IMR-90 (cell line): ENCODE measurements at regions not wholly inside any gene's neighbourhood (a gene's known extent, or its start where the extent isn't known, plus 50 kb on each side); places are given as distances from the start of the nearest gene placed in this dataset.

Source experiments
- ATAC-seq: fragments of 200-7000 bp; cut with Tn5 transposase; 2 replicates; pipeline ENCODE4 v1.9.1; 2020; ENCODE audit warnings: low read depth, mild to moderate bottlenecking, moderate library complexity
- BruUV-seq: library from RNA; stranded (reverse); fragments of 400-500 nt; replicated peaks from 2 replicates; lab custom pipeline; 2021; lab: Mats Ljungman, UMichigan
- CTCF ChIA-PET: fragments of 300-600 bp; formaldehyde crosslinking; extraction: SDS; loops from one replicate; lab custom pipeline; 2021; ENCODE audit warnings: antibody characterized with exemption; lab: Yijun Ruan, JAX
- POLR2A ChIA-PET: fragments of 300-600 bp; sonication (Branson Sonifier 250); formaldehyde crosslinking; loops from one replicate; lab custom pipeline; 2022; ENCODE audit warnings: antibody characterized with exemption; ENCODE audit not compliant: unreplicated experiment; lab: Charles Lee
- DNase-seq: peaks from one replicate; pipeline ENCODE4 v3.0.0; 2013
- H2AFZ ChIP-seq: replicated peaks from 2 replicates; pipeline ENCODE3; 2013; ENCODE audit warnings: low read length, mild to moderate bottlenecking; ENCODE audit not compliant: poor library complexity
- H2AK5ac ChIP-seq: 2 replicates; pipeline ENCODE4 v1.6.1; 2013; ENCODE audit warnings: low read depth, low read length, inconsistent platforms
- H2AK9ac ChIP-seq: replicated peaks from 2 replicates; pipeline ENCODE3; 2013; ENCODE audit warnings: mild to moderate bottlenecking, low read depth, low read length, moderate library complexity; ENCODE audit not compliant: poor library complexity
- H2BK120ac ChIP-seq: 2 replicates; pipeline ENCODE4 v1.6.1; 2013; ENCODE audit warnings: low read depth, low read length, inconsistent platforms
- H2BK15ac ChIP-seq: 3 replicates; pipeline ENCODE4 v1.6.1; 2013; ENCODE audit warnings: low read depth, low read length, inconsistent platforms
- H2BK20ac ChIP-seq: 2 replicates; pipeline ENCODE4 v1.6.1; 2013; ENCODE audit warnings: low read depth, mild to moderate bottlenecking, inconsistent platforms, low read length, moderate library complexity
- H2BK5ac ChIP-seq: 2 replicates; pipeline ENCODE4 v1.6.1; 2013; ENCODE audit warnings: mild to moderate bottlenecking, low read depth, low read length, inconsistent platforms; ENCODE audit not compliant: poor library complexity, severe bottlenecking
- H3K14ac ChIP-seq: replicated peaks from 2 replicates; pipeline ENCODE4 v1.6.1; 2013; ENCODE audit warnings: low read depth, low read length, inconsistent platforms
- H3K18ac ChIP-seq: 2 replicates; pipeline ENCODE4 v1.6.1; 2013; ENCODE audit warnings: low read depth, low read length, control low read depth
- H3K23ac ChIP-seq: 2 replicates; pipeline ENCODE4 v1.6.1; 2013; ENCODE audit warnings: low read depth, low read length, inconsistent platforms
- H3K27ac ChIP-seq: 2 replicates; pipeline ENCODE4 v1.5.1; 2013; ENCODE audit warnings: mild to moderate bottlenecking, control low read depth, low read length; ENCODE audit not compliant: insufficient read depth
- H3K27me3 ChIP-seq: 2 replicates; pipeline ENCODE4 v1.6.1; 2013; ENCODE audit warnings: low read length; ENCODE audit not compliant: control insufficient read depth, insufficient read depth
- H3K36me3 ChIP-seq: 2 replicates; pipeline ENCODE4 v1.6.1; 2013; ENCODE audit warnings: low read length, mixed read lengths; ENCODE audit not compliant: control insufficient read depth, insufficient read depth
- H3K4ac ChIP-seq: 2 replicates; pipeline ENCODE4 v1.6.1; 2013; ENCODE audit warnings: low read depth, low read length, inconsistent platforms
- H3K4me1 ChIP-seq: 2 replicates; pipeline ENCODE4 v1.6.1; 2013; ENCODE audit warnings: low read length, mixed read lengths; ENCODE audit not compliant: control insufficient read depth, insufficient read depth
- H3K4me2 ChIP-seq: 2 replicates; pipeline ENCODE4 v1.6.1; 2013; ENCODE audit warnings: low read depth, mild to moderate bottlenecking, control low read depth, low read length, moderate library complexity
- H3K4me3 ChIP-seq: 2 replicates; pipeline ENCODE4 v1.5.1; 2013; ENCODE audit warnings: low read depth, mild to moderate bottlenecking, control low read depth, low read length, moderate library complexity; ENCODE audit not compliant: insufficient read depth
- H3K56ac ChIP-seq: 2 replicates; pipeline ENCODE4 v1.6.1; 2013; ENCODE audit warnings: low read length, inconsistent platforms; ENCODE audit not compliant: insufficient read depth; ENCODE audit errors: extremely low read depth
- H3K79me1 ChIP-seq, 2 experiments: 2 replicates each; pipeline ENCODE4 v1.6.1; 2013; ENCODE audit warnings: low read length in 2 of 2, inconsistent platforms in 1 of 2, low read depth in 1 of 2
- H3K9ac ChIP-seq: 2 replicates; pipeline ENCODE4 v1.6.1; 2013; ENCODE audit warnings: low read depth, low read length, control low read depth
- H3K9me1 ChIP-seq: 2 replicates; pipeline ENCODE4 v1.6.1; 2013; ENCODE audit warnings: low read length, inconsistent platforms; ENCODE audit not compliant: insufficient read depth
- H3K9me3 ChIP-seq: 2 replicates; pipeline ENCODE4 v1.6.1; 2013; ENCODE audit warnings: low read length; ENCODE audit not compliant: control insufficient read depth, insufficient read depth
- H4K20me1 ChIP-seq: 2 replicates; pipeline ENCODE4 v1.6.1; 2013; ENCODE audit warnings: low read length, inconsistent platforms; ENCODE audit not compliant: insufficient read depth
- H4K5ac ChIP-seq: 2 replicates; pipeline ENCODE4 v1.6.1; 2013; ENCODE audit warnings: mild to moderate bottlenecking, low read depth, low read length, control low read depth
- H4K8ac ChIP-seq, 2 experiments: 2 replicates each; pipeline ENCODE4 v1.6.1; 2013; ENCODE audit warnings: low read depth in 2 of 2, low read length in 2 of 2, control low read depth in 1 of 2, inconsistent platforms in 1 of 2
- H4K91ac ChIP-seq: 2 replicates; pipeline ENCODE4 v1.6.1; 2013; ENCODE audit warnings: low read depth, low read length, inconsistent platforms; ENCODE audit not compliant: insufficient read depth
- BHLHE40 ChIP-seq: fragments of 150-350 bp; IDR thresholded peaks from 2 replicates; pipeline ENCODE4 v1.6.1; 2016; ENCODE audit warnings: mild to moderate bottlenecking, low read depth, low read length
- CEBPB ChIP-seq: IDR thresholded peaks from 2 replicates; pipeline ENCODE4 v1.6.1; 2012; ENCODE audit warnings: low read depth, low read length, improper control_type of control experiment
- CHD1 ChIP-seq: IDR thresholded peaks from 2 replicates; pipeline ENCODE4 v1.6.1; 2012; ENCODE audit warnings: low read depth, low read length, improper control_type of control experiment
- CTCF ChIP-seq: conservative IDR thresholded peaks from 2 replicates; pipeline ENCODE4 v1.5.1; 2012; ENCODE audit warnings: mild to moderate bottlenecking, low read depth, low read length, improper control_type of control experiment
- ELK1 ChIP-seq: fragments of 150-350 bp; IDR thresholded peaks from 2 replicates; pipeline ENCODE4 v1.6.1; 2016; ENCODE audit warnings: low read depth, mild to moderate bottlenecking, low read length, moderate library complexity, borderline replicate concordance
- FOS ChIP-seq: fragments of 150-350 bp; IDR thresholded peaks from 2 replicates; pipeline ENCODE4 v1.6.1; 2016; ENCODE audit warnings: low read depth, low read length
- MAFK ChIP-seq: IDR thresholded peaks from 2 replicates; pipeline ENCODE4 v1.6.1; 2012; ENCODE audit warnings: low read depth, low read length, improper control_type of control experiment
- MAZ ChIP-seq: IDR thresholded peaks from 2 replicates; pipeline ENCODE4 v1.6.1; 2012; ENCODE audit warnings: low read depth, mild to moderate bottlenecking, low read length, improper control_type of control experiment, moderate library complexity, borderline replicate concordance
- MXI1 ChIP-seq: IDR thresholded peaks from 2 replicates; pipeline ENCODE4 v1.6.1; 2012; ENCODE audit warnings: low read depth, mild to moderate bottlenecking, low read length, moderate library complexity, borderline replicate concordance
- NFE2L2 ChIP-seq: fragments of 150-350 bp; IDR thresholded peaks from 2 replicates; pipeline ENCODE4 v1.6.1; 2016; ENCODE audit warnings: low read depth, mild to moderate bottlenecking, low read length
- POLR2A ChIP-seq: IDR thresholded peaks from 2 replicates; pipeline ENCODE4 v1.6.1; 2012; ENCODE audit warnings: mild to moderate bottlenecking, low read depth, low read length
- RAD21 ChIP-seq: IDR thresholded peaks from 2 replicates; pipeline ENCODE4 v1.6.1; 2012; ENCODE audit warnings: low read length, improper control_type of control experiment
- RCOR1 ChIP-seq: IDR thresholded peaks from 2 replicates; pipeline ENCODE4 v1.6.1; 2012; ENCODE audit warnings: mild to moderate bottlenecking, low read length, improper control_type of control experiment; ENCODE audit not compliant: insufficient replicate concordance
- SMC3 ChIP-seq: fragments of 150-350 bp; IDR thresholded peaks from 2 replicates; pipeline ENCODE4 v1.6.1; 2016; ENCODE audit warnings: low read depth, mild to moderate bottlenecking, antibody characterized with exemption, low read length, moderate library complexity
- USF2 ChIP-seq: fragments of 150-350 bp; IDR thresholded peaks from 2 replicates; pipeline ENCODE4 v1.6.1; 2017; ENCODE audit warnings: mild to moderate bottlenecking, antibody characterized with exemption, low read length, low read depth
- WGBS, 2 experiments: methylation state at CpG; one replicate each; pipeline versions ENCODE4 v1.1.5 to v1.1.7; 2013; ENCODE audit warnings: missing lambda C conversion rate in 2 of 2; ENCODE audit not compliant: insufficient read length in 1 of 2; ENCODE audit errors: extremely low coverage in 2 of 2; 5-methylcytosine and 5-hydroxymethylcytosine counted together
- dilution Hi-C: fragments of 300-500 bp; cut with HindIII; formaldehyde crosslinking; loops from one replicate; pipeline ENCODE4 v1.14.3; 2018; ENCODE audit warnings: low sequenced_read_pairs; ENCODE audit not compliant: unreplicated experiment
- in situ Hi-C: fragments of 300-500 bp; cut with MboI; formaldehyde crosslinking; loops from 3 replicates; pipeline ENCODE4 v1.14.3; 2019; ENCODE audit warnings: low sequenced_read_pairs, inconsistent platforms, mixed read lengths
- intact Hi-C: fragments of 100-400 bp; cut with micrococcal nuclease; formaldehyde crosslinking; loops from 2 replicates; pipeline ENCODE4 v1.10.0; 2022

- Histone ChIP-seq H3K23ac (no peak overlapping the region), H2AFZ (no peak overlapping the region), H2AK5ac (no peak overlapping the region), H3K4me1 (no peaks in the 10 kb centered on the region), H2AK9ac (no peak overlapping the region), H4K8ac (no peak overlapping the region), H2BK5ac (no peak overlapping the region), H3K4me2 (no peak overlapping the region), H3K27ac (no peak overlapping the region), H3K9ac (no peak overlapping the region), H3K36me3 (no peaks in the 10 kb centered on the region), H4K91ac (no peak overlapping the region), H3K56ac (no peak overlapping the region), H3K9me1 (no peaks in the 10 kb centered on the region), H3K27me3 (no peaks in the 10 kb centered on the region), H3K4ac (no peak overlapping the region), H3K4me3 (no peak overlapping the region), H2BK15ac (no peak overlapping the region), H3K79me1 (no peaks in the 10 kb centered on the region), H2BK120ac (no peak overlapping the region), H3K9me3 (peaks cover 17% of the 10 kb centered on the region), H2BK20ac (no peak overlapping the region), H4K20me1 (no peaks in the 10 kb centered on the region), H3K18ac (no peak overlapping the region), H3K14ac (no peak overlapping the region), H4K5ac (no peak overlapping the region)
- dilution Hi-C loops, result no loop called here
- POLR2A ChIA-PET, result no interaction called here
- intact Hi-C loops, result no loop called here
- in situ Hi-C loops, result no loop called here
- ATAC-seq, result no peak
- no TSS peak for BruUV-seq
- no peak for DNase-seq
- TF ChIP-seq CEBPB (no peak), ELK1 (no peak), MAZ (no peak), RCOR1 (no peak), USF2 (no peak), POLR2A (no peak), SMC3 (no peak), FOS (no peak), NFE2L2 (no peak), RAD21 (no peak), CTCF (no peak), BHLHE40 (no peak), CHD1 (no peak), MXI1 (no peak), MAFK (no peak)
- WGBS, 2 experiments, result 100% methylated on average over 1 of the region's 2 CpGs; no CpG with 5 or more reads in 1 of the 2 experiments
- CTCF ChIA-PET, result no interaction called here
Measured at GRCh38 chr14:106522990-106523389, 996.6 kb downstream of the TMEM121 start.
